ENCODE measurements at regions not wholly inside any gene's neighbourhood (a gene's known extent, or its start where the extent isn't known, plus 50 kb on each side); places are given as distances from the start of the nearest gene placed in this dataset.

DNA sequence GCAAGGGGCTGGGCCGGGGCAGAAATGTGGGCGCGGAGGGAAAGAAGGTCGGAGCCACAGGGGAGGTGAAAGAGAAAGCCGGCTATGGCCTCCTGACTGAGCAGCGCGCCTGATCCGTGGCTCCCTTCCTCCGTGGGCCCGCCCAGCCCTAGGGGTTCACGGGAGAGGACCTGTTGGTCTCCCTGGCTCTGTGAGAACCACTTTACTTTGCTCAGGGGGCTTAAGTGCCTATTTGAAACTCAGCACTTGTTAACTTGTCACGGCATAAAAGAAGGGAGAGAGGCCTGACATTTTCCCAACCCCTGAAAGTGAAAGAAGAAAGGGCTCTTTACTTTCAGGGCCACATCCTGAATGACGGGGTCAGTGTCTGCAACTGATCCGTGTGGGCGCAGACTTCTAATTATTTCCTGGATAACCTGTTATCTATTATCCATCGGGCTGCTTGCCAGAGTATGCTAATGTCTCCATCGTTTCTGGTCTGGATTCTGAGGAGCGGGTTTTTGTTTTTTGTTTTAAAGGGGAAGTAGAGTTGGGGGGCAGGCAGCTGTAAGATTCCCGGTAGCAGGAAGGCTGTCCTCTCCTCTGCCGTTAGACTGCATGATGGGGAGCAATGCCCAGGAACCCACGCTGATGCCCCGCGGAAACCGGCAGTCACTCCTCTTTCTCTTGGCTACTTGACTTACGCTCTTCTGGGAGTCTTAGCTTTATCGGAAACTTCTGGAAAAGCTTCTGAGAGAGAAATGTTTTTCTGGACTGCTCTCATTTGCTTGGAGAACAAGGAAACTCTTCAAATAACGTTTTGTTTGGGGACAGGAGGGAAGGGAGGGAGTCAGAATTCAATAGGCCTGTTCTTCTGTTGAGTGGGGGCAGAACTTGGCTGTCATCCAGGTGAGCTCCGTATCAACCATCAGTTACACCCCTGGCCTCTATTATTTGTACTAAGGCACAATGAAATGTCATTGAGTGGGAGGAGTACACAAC, 127.7 kb upstream of the MAX start:
- POLR2A ChIA-PET = interaction anchor here (0.6 kb wide), 2 partner anchors 76 to 181 kb away, joined by 3 to 4 read pairs; no protein-coding TSS in a partner anchor
- Histone ChIP-seq H3K27ac (ENCODE audit: low read length) (peak overlapping the region; percentile 68), H3K4me3 (ENCODE audit: control insufficient read depth in 1 of 2, extremely low read depth in 1 of 2, low read length in 1 of 2) (peak overlapping the region; percentile 43 to 72), H3K27me3 (replicated peaks in 1 of 2; ENCODE audit: control insufficient read depth in 2 of 2, extremely low read depth in 1 of 2, insufficient read depth in 2 of 2, low read length in 1 of 2) (peaks cover 0 to 5% of the 10 kb centered on the region in 2 experiments), H3K9me3 (no peaks in the 10 kb centered on the region), H3K4me1 (ENCODE audit: control insufficient read depth in 1 of 2, extremely low read depth in 1 of 2, insufficient read depth in 2 of 2, low read length in 2 of 2) (peaks cover 9 to 20% of the 10 kb centered on the region in 2 experiments), H3K36me3 (ENCODE audit: control insufficient read depth in 2 of 2, extremely low read depth in 1 of 2, insufficient read depth in 1 of 2, low read length in 1 of 2) (no peaks in the 10 kb centered on the region)
- Mint-ChIP-seq H3K27me3 (no peaks in the 10 kb centered on the region), H3K4me1 (peaks cover 33 to 60% (median 59%) of the 10 kb centered on the region in 3 donors), H3K27ac (peak overlapping the region; percentile 98), H3K36me3 (no peaks in the 10 kb centered on the region), H3K9me3 (no peaks in the 10 kb centered on the region), H3K4me3 (peak overlapping the region; percentile 84 to 87 (median 87))
- ATAC-seq (replicated peaks in 1 of 4) (peak; percentile 78 to 88 (median 86)), DNase-seq (peak in 28 of 35 experiments; percentile 5 to 52 (median 21))
- 32% methylated on average over 23 of the region's 28 CpGs for WGBS (ENCODE audit: insufficient coverage)
- CTCF ChIA-PET = no interaction called here

DNA sequence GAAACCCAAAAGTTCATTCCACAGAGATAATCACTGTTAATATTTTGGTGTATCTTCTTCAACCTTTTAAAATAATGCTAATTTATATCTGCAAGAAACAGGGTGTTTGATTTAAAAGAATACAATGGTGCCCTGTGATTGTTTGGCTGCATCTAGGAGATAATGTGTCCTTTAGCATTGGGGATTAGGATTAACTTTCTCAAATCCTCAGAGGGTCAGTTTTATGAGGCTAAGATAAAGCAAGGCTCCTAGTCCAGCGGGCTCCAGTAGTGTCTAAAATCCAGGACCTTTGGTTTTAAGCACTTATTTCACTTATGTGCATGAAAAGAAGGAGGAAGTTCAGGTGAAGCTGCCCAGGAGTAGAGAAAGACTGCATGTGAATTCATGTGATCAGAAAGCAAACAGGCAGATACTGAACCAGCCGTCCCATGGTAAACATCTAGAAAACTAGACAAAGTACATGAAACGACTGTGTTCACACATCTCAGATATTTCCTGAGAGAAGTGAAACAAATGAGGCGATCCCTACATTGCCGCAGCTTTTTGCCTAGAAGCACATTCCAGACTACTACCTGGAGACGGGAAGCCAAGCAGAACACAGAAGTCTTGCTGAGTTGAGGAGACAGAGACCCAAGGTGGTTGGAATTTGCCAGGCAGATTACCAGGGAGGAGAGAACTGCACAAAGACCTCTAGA, 129.1 kb upstream of the MAX start:
- Mint-ChIP-seq H3K27me3 (no peaks in the 10 kb centered on the region), H3K4me1 (peaks cover 27 to 46% (median 46%) of the 10 kb centered on the region in 3 donors), H3K4me3 (no peak overlapping the region), H3K27ac (no peak overlapping the region), H3K9me3 (no peaks in the 10 kb centered on the region), H3K36me3 (no peaks in the 10 kb centered on the region)
- Histone ChIP-seq H3K9me3 (no peaks in the 10 kb centered on the region), H3K36me3 (ENCODE audit: control insufficient read depth in 2 of 2, extremely low read depth in 1 of 2, insufficient read depth in 1 of 2, low read length in 1 of 2) (no peaks in the 10 kb centered on the region), H3K27me3 (replicated peaks in 1 of 2; ENCODE audit: control insufficient read depth in 2 of 2, extremely low read depth in 1 of 2, insufficient read depth in 2 of 2, low read length in 1 of 2) (peaks cover 0 to 5% of the 10 kb centered on the region in 2 experiments), H3K27ac (ENCODE audit: low read length) (no peak overlapping the region), H3K4me1 (ENCODE audit: control insufficient read depth in 1 of 2, extremely low read depth in 1 of 2, insufficient read depth in 2 of 2, low read length in 2 of 2) (peaks cover 6 to 11% of the 10 kb centered on the region in 2 experiments), H3K4me3 (ENCODE audit: control insufficient read depth in 1 of 2, extremely low read depth in 1 of 2, low read length in 1 of 2) (no peak overlapping the region)
- ATAC-seq (replicated peaks in 1 of 4) (no peak), DNase-seq (no peak)
- POLR2A ChIA-PET = interaction anchor here in 1 of 2 donors (0.7 kb wide), 1 partner anchor 437 kb away, joined by 4 read pairs; no protein-coding TSS in a partner anchor
- WGBS (ENCODE audit: insufficient coverage) = 70% methylated on average over 2 of the region's 6 CpGs
- CTCF ChIA-PET = interaction anchor here in 1 of 2 donors (1.1 kb wide), 1 partner anchor 12 kb away, joined by 3 read pairs; no protein-coding TSS in a partner anchor

DNA sequence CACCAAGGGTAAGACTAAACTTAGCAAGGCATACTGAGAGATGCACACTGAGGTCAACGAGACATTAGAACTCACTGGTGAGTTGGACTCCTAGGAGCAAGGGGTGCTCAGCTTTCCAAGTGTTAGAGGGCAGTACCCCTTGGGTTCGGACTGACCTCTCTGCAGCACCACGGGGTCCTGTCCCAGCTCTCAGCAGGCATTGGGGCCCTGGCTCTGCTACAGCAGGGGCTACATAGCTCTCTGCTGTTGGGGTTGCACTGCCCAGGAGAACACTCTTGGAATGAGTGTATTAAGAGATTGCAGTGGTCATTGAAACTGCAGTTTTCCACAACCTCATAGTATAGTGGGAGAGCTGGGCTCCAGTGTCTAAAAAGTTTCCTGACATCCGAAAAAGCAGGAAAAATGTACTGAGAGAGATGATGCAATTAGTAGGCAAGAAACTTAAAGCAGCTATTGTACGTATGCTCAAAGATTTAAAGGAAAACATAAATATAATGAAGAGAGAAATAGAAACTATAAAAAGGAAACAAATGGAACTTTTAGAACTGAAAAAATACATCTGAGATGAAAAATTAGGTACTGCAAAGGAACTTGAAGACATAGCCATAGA, 132.5 kb upstream of the MAX start:
- 93% methylated on average over 2 of the region's 5 CpGs for WGBS (ENCODE audit: insufficient coverage)
- H3K27me3 ChIP-seq (replicated peaks in 1 of 2; ENCODE audit: control insufficient read depth in 2 of 2, extremely low read depth in 1 of 2, insufficient read depth in 2 of 2, low read length in 1 of 2) = peaks cover 0 to 5% of the 10 kb centered on the region in 2 experiments
- H3K36me3 ChIP-seq (ENCODE audit: control insufficient read depth in 2 of 2, extremely low read depth in 1 of 2, insufficient read depth in 1 of 2, low read length in 1 of 2) = no peaks in the 10 kb centered on the region
- H3K27ac Mint-ChIP-seq = no peak overlapping the region
- H3K27ac ChIP-seq (ENCODE audit: low read length) = no peak overlapping the region
- no peak overlapping the region for H3K4me3 Mint-ChIP-seq
- ChIA-PET CTCF (no interaction called here), POLR2A (no interaction called here)
- H3K4me3 ChIP-seq (ENCODE audit: control insufficient read depth in 1 of 2, extremely low read depth in 1 of 2, low read length in 1 of 2) = no peak overlapping the region
- H3K27me3 Mint-ChIP-seq = no peaks in the 10 kb centered on the region
- DNase-seq = no peak
- no peaks in the 10 kb centered on the region for H3K36me3 Mint-ChIP-seq
- H3K4me1 ChIP-seq (ENCODE audit: control insufficient read depth in 1 of 2, extremely low read depth in 1 of 2, insufficient read depth in 2 of 2, low read length in 2 of 2) = peaks cover 6% of the 10 kb centered on the region in 2 experiments
- no peaks in the 10 kb centered on the region for H3K9me3 ChIP-seq
- ATAC-seq (replicated peaks in 1 of 4) = no peak
- H3K9me3 Mint-ChIP-seq = no peaks in the 10 kb centered on the region
- H3K4me1 Mint-ChIP-seq = peaks cover 17 to 29% (median 17%) of the 10 kb centered on the region in 3 donors

DNA sequence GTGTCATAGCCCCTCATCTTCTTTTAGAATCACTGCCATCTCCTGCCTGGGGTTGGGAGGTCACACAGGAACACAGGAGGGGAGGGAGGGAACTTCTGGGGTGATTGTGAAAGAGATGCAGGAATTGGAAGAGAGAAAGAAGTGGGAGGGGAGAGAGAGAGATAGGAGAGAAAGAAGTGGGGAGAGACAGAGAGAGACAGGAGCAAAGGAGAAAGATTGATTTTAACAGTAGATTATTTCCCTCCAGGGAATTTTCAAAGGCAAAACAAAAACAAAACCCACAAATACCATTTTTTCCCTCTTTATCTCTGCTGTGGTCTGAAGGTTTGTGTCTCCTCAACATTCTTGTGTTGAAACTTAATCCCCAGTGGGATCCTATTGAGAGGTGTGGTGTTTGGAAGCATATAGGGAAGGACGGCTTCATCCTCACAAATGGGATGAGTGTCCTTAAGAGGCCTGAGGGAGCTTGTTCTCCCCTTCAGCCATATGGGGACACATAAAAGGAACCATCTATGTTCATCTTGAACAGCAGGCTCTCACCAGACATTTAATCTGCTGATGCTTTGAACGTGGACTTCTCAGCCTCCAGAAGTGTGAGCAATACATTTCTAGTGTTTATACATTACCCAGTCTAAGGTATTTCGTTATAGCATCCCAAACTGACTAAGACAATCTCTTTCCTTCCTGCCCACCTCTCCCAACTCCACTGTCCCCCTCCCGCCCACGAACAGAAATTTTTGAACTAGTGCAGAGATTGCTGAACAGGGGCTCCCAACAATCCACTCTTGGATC, 134.9 kb upstream of the MAX start:
- ATAC-seq (replicated peaks in 1 of 4) = no peak
- H3K4me1 ChIP-seq (ENCODE audit: control insufficient read depth in 1 of 2, extremely low read depth in 1 of 2, insufficient read depth in 2 of 2, low read length in 2 of 2) = peaks cover 0 to 2% of the 10 kb centered on the region in 2 experiments
- H3K36me3 ChIP-seq (ENCODE audit: control insufficient read depth in 2 of 2, extremely low read depth in 1 of 2, insufficient read depth in 1 of 2, low read length in 1 of 2) = no peaks in the 10 kb centered on the region
- no peak overlapping the region for H3K27ac ChIP-seq (ENCODE audit: low read length)
- Mint-ChIP-seq H3K36me3 (no peaks in the 10 kb centered on the region), H3K9me3 (no peaks in the 10 kb centered on the region), H3K27ac (no peak overlapping the region), H3K27me3 (no peaks in the 10 kb centered on the region), H3K4me1 (peaks cover 14 to 22% (median 15%) of the 10 kb centered on the region in 3 donors), H3K4me3 (no peak overlapping the region)
- CTCF ChIA-PET = no interaction called here
- no peak overlapping the region for H3K4me3 ChIP-seq (ENCODE audit: control insufficient read depth in 1 of 2, extremely low read depth in 1 of 2, low read length in 1 of 2)
- POLR2A ChIA-PET = no interaction called here
- DNase-seq = no peak
- 60% methylated on average over 1 of the region's 5 CpGs for WGBS (ENCODE audit: insufficient coverage)
- H3K9me3 ChIP-seq = no peaks in the 10 kb centered on the region
- H3K27me3 ChIP-seq (replicated peaks in 1 of 2; ENCODE audit: control insufficient read depth in 2 of 2, extremely low read depth in 1 of 2, insufficient read depth in 2 of 2, low read length in 1 of 2) = peaks cover 0 to 5% of the 10 kb centered on the region in 2 experiments

- Mint-ChIP-seq H3K9me3 (no peaks in the 10 kb centered on the region), H3K27ac (no peak overlapping the region), H3K27me3 (no peaks in the 10 kb centered on the region), H3K4me3 (no peak overlapping the region), H3K4me1 (peaks cover 14 to 22% (median 15%) of the 10 kb centered on the region in 3 donors), H3K36me3 (no peaks in the 10 kb centered on the region)
- ChIA-PET POLR2A (no interaction called here), CTCF (no interaction called here)
- Histone ChIP-seq H3K4me3 (ENCODE audit: control insufficient read depth in 1 of 2, extremely low read depth in 1 of 2, low read length in 1 of 2) (no peak overlapping the region), H3K4me1 (ENCODE audit: control insufficient read depth in 1 of 2, extremely low read depth in 1 of 2, insufficient read depth in 2 of 2, low read length in 2 of 2) (peaks cover 0 to 2% of the 10 kb centered on the region in 2 experiments), H3K9me3 (no peaks in the 10 kb centered on the region), H3K36me3 (ENCODE audit: control insufficient read depth in 2 of 2, extremely low read depth in 1 of 2, insufficient read depth in 1 of 2, low read length in 1 of 2) (no peaks in the 10 kb centered on the region), H3K27me3 (replicated peaks in 1 of 2; ENCODE audit: control insufficient read depth in 2 of 2, extremely low read depth in 1 of 2, insufficient read depth in 2 of 2, low read length in 1 of 2) (peaks cover 0 to 5% of the 10 kb centered on the region in 2 experiments), H3K27ac (ENCODE audit: low read length) (no peak overlapping the region)
- ATAC-seq (replicated peaks in 1 of 4) = no peak
- WGBS (ENCODE audit: insufficient coverage) = 93% methylated on average over 4 of the region's 6 CpGs
- DNase-seq = no peak
These were observed 135.6 kb upstream of the MAX start for GRCh38 chr14:65237941-65238340.
